ENCODE measurements at regions not wholly inside any gene's neighbourhood (a gene's known extent, or its start where the extent isn't known, plus 50 kb on each side); places are given as distances from the start of the nearest gene placed in this dataset.

DNA sequence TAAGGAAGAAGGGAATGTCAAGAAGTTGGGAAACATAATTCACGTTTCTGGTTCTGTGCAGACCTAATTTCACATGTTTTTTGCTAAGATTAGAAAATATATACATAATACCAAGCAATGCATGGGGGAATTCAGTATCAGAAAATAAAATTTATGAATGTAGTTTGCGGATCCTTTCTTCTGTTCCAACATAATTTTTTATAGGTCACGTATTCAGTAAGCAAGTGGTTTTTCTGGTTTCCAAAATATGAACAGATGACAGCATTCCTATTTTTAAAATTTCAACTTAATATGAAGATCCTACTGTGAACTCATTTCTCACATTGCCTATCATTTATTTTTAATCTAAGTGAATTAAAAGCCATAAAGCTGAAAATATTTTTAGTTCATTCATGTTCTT lies 560.0 kb upstream of the NRG3 start:
- TF ChIP-seq POLR2AphosphoS5 (IDR thresholded peaks at IDR 0.05; ENCODE audit: low read depth, low read length) (no peak), SMC3 (IDR thresholded peaks at IDR 0.05; ENCODE audit: low read depth, low read length) (no peak)
- TF ChIP-seq, protein P1, sequence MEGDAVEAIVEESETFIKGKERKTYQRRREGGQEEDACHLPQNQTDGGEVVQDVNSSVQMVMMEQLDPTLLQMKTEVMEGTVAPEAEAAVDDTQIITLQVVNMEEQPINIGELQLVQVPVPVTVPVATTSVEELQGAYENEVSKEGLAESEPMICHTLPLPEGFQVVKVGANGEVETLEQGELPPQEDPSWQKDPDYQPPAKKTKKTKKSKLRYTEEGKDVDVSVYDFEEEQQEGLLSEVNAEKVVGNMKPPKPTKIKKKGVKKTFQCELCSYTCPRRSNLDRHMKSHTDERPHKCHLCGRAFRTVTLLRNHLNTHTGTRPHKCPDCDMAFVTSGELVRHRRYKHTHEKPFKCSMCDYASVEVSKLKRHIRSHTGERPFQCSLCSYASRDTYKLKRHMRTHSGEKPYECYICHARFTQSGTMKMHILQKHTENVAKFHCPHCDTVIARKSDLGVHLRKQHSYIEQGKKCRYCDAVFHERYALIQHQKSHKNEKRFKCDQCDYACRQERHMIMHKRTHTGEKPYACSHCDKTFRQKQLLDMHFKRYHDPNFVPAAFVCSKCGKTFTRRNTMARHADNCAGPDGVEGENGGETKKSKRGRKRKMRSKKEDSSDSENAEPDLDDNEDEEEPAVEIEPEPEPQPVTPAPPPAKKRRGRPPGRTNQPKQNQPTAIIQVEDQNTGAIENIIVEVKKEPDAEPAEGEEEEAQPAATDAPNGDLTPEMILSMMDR (IDR thresholded peaks at IDR 0.05), result no peak
